Femur (tissue), 1 donor: ENCODE measurements at regions not wholly inside any gene's neighbourhood (a gene's known extent, or its start where the extent isn't known, plus 50 kb on each side); places are given as distances from the start of the nearest gene placed in this dataset.
A peak's percentile ranks its signal among the peaks of the same experiment; 100 is the strongest.

Experiments
- DNase-seq: peaks from one replicate; pipeline ENCODE4 v3.0.0-alpha.2; 2017

DNA sequence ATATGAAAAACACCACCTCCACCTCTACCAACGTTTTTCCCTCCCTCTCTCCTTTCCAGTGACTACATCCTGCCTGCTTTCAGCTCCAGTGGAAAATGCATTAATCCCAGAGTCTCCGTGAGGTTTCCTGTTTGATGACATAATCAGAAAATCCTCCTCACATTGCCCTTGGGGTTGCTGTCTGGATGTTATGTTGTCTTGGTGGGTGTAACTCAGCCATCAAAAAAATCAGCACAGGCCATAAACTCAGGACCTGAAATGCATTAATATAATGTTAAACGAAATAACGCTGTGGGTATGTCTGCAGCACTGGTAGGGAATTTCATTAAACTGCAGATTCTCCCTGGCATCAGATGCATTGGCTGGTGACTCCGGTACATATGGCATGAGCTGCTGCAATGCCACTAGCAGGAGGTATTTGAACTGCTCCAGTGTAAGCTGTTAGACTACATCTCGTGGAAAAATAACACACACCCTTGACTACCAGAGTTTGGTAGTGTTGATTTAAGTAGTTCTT lies 297.8 kb downstream of the PRL start:
- peak; percentile 64 for DNase-seq

DNA sequence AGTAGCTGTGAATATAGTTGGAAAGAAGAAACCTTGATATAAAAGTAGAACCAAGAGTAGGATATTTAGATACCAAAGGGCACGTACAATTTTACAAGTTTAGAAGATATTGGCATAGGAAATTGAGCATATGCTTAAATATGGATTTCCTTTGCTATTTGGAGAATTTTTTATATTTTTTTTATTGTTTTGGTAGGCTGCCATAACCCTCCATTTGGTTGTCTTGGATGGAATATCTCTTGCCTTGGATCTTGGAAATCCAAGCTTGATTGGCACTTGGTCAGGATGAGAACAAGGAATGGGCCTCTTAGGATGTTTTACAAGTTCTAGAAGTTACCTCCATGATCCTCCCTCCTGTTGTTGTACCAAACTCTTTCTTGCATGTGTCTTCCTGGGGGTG lies 297.1 kb downstream of the PRL start:
- no peak for DNase-seq

DNA sequence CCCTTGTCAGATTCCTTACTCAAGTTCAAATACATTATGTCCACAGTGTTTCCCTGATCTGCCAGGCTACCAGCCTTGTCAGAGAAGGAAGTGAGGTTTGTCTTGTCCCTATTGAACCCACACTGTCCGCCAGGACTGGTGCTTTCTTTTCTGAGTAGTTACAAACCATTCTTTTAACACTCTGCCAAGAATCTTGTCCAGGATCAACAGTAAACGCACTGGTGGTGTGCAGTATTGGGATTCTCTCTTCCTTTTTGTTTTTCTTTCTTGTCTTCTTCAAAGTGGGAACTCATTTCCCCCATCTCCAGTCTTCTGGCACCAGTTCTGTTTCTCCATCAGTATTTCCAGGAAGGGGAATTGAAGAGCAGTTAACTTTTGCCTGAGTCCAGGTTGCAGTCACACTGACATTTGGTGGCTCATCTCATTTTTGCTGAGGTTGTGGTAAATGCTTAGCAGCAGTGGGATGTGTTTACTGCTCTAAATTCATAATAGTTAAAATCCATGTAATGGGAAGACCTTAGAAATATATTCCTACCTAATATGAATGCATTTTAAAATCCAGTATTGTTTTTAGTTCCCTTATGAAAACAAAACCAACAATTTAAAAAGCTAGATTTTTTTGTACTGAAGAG lies 295.3 kb downstream of the PRL start:
- DNase-seq, result peak; percentile 38

DNA sequence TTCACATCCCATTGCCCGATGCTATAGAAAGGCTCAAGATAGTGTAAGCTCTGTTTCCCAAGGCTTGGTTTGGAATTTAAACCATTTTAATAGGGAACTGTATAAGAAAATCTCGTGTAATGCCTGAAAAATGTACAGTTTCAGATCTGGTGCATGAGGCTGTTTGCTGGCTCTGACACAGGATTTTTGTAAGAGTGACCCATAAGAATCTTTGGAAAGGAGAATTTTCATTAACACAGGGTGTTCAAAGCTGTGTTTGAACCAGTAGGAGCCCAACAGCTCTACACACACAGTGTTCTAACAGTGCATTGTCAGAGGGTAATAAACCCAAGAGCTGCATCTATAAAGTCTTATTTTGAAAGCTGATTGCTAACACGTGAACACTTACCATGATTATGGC lies 293.5 kb downstream of the PRL start:
- no peak for DNase-seq

DNA sequence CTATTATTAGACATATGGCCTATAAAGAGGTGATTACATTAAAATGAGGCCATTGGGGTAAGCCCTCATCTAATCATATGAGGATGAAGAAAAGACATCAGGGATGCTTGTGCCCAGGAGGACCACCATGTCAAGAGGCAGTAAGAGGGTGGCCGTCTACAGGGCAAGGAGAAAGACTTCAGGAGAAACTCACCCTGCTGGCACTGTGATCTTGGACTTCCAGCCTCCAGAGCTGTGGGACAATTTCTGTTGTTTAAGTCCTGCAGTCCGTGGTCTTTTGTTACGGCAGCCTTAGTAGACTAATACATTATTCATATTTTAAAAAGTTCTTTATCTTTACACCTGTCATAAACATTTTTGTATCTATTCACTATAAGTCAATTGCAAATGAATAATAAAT lies 290.0 kb downstream of the PRL start:
- DNase-seq, result no peak

DNA sequence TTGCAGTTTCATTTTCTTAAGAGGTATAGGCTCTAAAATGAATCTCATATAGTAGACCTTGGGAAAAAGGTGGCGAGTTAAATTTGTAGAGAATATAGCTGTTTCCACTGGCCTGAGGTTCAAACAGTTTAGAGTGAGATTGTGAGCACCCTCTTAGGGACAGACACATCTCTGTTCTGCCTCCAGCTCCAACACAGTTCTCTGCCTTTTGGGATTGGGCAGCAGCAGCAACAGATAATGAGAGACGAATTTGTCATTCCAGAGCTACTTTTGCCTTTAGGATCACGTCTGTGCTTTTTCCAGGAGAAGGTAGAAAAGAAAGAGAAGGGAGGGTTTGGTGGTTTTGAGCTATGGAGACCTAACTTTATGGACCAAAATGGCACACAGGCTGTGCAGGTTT lies 289.4 kb downstream of the PRL start:
- no peak for DNase-seq

DNA sequence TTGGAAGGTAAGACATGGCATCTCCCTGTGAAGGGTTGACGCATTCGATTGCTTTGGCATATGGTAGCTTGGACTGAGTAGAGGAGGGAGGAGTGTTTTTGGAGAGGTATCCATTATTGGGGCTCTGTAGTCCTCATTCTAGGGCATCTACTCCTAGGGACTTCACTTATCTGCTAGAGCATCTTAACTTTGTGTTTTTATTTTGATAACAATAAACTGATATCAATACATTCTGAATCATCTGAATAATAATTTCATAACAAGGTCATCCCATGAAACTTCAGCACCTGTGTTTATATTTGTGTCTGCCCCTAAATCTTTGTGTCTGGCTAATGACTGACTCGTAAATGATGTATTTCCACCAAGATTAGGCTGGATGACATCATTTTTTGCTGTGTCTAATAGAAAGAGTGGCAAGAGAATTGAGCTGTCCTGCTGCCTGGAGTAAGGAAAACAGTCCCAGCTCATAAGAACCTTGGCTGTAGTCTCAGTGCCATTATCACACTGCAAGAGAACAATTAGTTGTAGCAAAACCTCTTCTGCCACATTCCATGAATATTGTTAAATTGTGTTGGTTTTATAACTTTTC lies 288.5 kb downstream of the PRL start:
- no peak for DNase-seq

DNA sequence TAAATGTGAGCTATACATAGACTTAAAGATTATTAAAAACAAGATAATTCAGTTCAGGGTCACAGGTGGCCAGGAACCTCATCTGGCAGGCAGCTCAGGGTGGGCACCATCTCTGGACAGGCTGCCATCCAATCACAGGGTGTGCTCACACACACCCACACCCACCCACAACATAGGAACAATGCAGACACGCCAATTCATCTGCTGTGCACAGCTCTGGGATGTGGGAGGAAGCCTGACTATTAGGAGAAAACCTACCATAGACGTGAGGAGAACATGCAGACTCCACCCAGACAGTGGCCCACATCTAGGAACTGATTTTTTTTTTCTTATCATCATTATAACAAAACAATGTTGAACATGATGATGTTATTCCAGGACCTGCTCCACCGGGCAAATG lies 286.7 kb downstream of the PRL start:
- no peak for DNase-seq

DNA sequence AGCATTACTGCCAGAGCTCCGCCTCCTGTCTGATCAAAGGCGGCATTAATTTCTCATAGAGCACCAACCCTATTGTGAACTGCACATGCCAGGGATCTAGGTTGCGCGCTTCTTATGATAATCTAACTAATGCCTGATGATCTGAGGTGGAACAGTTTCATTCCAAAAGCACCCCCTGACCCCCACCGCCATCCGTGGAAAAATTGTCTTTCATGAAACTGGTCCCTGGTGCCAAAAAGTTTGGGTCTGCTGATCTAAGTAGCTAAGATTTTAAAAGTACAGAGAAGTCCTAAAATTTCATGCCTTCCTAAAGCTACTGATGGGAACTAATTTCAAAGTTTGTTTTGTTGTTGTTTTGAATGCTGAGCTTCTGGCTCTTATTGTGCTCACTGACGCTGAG lies 281.6 kb downstream of the PRL start:
- DNase-seq, result no peak

DNA sequence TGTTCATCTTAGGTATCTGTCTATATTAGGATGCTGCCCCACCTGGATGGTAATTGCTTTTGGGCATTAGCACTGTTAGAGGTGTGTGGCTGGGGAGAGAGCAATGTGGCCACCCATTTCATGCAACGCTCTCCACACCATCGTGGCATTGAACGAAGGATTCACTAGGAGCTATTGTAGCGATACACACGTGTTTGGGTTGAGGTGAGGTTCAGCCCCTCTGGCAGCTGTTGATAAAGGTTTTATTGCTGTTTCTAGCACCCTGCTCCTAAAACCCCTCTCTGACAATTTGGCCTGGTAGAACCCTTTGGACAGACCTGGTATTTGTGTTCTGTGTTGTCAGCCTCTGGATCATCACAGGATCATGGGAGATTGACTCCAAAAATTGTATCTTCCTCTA lies 280.9 kb downstream of the PRL start:
- no peak for DNase-seq

DNA sequence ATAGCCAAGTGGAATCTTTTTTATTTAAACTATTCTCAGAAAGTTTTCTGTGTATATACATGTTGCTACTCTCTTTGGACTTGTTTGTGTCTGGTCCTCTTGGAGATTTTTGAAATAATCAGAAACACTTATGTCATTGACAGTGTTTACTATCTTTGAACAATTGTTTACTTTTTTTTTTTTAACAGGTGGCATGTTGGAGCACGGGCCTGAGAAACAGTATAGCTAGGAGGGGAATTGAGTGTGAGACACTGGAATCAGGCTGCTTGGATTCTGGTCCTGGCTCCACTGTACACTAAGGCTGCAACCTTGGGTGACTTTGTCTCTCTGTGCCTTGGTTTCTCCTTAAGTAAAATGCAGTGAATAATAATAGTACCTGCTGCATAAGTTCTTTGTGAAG lies 279.6 kb downstream of the PRL start:
- DNase-seq, result no peak

DNA sequence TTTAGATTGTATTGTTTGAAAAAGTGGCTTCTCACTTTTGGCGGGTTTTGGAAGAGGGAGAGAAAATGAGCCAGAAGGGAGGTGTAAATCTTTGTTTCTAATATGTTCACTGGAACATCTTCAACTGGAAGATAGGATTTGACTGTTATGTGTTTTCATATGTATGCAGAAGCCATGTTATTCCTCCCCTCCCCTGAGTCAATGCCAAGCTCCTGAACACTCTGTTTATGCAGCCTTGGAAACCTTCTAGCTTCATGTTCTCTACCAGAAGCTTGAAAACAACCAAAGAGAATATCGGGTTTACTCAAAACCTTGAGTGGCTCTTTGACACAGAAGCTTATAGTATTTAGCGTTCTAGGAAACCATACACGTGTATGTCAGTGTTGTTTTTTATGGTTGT lies 279.1 kb downstream of the PRL start:
- no peak for DNase-seq

DNA sequence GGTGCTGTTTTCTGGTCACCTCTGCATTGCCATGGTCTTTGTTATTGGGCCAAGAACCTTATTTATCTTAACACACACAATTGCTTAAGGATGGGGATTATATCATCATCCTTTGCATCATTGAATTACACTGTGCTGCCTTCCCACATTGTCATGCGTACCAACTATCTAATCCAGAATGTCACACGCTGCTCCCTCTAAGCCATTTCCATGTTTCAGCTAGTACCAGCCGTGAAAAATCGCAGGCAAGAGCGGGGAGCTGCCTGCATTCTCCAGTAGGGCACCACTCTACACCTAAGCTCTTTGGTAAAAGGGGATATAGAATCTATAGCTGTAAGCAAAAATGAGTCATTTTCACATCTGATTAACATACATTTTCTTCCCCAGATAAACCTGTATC lies 277.0 kb downstream of the PRL start:
- DNase-seq, result no peak

DNA sequence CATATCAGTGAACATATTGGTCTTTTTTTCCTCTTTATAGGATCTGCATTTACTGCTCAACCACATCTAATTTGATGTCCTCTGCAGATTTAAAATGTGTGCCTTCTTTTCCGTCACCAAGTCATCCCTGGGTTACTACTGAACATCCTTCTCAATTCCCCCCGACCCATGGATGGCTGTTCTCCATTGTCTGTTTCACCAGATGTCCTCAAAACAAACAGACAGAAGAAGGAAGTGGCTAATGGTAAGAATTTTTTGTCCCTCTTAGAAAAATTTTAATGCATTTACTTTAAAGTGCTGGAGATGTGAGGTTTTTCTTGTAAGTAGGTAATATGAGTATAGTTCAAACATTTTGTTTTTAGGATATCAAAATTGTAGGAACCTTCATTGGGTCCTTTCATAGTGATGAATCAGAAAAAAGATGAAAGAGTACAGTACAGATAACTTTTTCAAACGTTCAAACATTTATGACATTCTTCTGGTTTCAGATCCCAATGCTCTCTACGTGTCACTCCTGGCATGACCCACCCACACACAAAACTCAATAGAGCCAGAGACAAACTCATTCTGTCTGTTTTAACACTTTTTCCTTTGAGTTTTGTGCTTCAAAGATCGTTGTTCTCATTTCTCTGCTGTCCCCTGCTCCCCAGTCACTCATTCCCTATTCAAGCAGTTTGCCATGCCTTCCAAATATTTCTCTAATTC lies 276.4 kb downstream of the PRL start:
- no peak for DNase-seq

DNA sequence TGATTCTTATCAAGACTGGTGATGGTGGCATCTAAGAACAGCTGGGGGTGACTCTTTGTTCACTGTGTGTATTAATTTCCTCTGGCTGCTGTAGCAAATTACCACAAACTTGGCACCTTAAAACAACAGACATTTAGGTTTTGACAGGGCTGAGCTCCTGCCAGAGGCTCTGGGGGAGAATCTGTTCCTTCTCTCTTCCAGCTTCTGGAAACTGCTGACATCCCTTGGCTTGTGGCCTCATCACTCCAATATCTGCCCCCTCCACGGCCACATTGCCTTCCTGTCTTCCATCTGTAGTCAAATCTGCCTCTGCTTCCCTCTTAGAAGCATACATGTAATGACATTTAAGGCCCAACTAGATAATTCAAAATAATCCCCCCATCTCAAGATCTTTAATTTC lies 274.9 kb downstream of the PRL start:
- DNase-seq, result no peak

DNA sequence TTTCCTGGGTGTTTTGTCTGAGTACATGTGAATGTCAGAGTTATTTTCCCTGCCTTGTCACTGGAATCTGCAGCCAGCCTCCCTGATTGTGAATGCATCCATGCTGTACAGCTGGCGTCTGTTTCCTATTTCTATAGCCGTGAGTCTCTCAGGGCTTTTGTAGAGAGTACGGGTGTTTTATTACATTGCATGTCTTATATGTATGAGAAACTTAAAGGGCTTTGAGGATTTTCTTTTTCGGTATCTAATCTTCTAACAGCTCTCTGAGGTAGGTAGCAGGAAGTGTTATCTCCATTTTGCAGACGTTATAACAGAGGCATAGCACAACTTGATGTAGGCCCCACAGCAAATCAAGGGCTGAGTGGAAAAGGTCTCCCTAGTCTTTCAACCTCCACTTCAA lies 272.9 kb downstream of the PRL start:
- DNase-seq, result peak; percentile 25

DNA sequence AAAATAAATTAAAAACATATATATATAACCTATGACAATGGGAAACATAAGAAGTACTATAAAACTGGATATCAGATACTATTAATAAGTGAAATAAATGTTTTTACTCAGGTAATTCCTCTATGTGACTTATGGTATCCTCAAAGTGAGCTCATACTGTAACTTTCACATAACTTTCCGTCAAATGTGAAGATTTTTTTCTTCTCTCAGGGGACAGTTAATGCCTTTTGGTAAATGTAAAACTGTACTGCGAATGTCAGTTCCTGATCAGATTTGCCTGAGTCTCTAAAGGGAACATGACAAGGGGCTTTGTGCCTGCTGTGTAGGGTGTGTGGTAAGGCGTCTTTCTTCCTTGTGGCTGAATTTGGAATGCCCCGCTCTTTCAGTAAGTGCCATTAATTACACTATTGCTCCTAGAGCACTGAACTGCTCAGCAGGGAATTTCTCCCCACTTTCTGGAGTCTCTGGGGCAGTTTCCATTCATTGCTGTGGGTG lies 271.8 kb downstream of the PRL start:
- DNase-seq, result no peak

DNA sequence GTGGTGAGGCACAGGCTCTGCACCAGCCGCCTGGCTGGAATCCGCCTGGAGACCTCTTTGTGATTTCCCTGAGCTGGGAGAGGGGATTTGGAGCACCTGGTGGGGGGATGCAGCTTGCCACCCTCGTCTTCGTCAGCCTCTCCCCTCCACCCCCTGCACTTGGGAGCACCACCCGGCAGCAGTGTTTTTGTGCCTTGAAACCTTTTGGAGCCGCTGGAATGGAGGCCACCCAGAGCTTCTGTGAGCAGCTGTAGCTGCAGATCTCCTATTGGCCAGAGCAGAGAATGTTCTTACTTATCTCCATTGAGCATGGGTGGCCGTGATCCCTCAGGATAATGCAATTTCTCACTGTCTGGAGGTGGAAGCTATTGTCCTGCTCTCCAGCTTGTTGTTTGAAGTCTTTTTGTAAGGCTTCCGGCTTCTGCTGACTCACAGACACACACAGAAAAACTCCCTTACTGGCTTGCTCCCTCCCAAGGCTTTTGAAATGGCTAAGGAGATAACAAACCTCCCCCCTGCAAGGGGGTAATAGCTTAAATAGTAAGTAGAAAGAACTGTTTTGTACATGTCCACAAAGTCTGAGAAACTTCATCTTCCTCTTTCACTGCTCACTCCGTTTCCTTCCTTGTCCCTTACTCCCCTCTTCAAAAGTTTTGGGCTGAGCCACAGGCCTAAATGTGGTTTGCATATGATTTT lies 271.2 kb downstream of the PRL start:
- DNase-seq, result peak; percentile 53

DNA sequence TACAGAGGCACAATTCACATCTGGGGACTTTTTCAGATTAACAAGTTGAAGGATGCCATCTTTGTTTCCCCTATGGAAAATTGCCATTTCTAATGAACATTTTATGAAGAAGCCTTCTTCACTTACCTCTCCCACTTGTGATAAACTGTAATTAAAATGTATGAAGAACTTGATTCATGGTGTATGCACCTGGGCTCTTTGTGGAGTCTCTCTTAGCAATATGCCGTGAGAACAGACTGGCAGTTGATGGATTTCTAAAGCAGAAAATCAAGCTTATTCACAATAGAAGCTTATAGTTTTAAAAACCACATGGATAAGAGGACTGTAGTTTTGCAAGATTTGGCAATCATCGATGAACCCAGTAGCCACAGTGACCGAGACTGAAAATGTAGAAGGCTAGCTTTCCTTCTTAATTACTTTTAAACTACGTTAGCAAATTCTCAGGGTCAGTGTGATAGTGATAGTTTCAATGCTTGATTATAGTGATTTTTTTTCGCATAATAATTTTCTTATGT lies 270.6 kb downstream of the PRL start:
- no peak for DNase-seq

DNA sequence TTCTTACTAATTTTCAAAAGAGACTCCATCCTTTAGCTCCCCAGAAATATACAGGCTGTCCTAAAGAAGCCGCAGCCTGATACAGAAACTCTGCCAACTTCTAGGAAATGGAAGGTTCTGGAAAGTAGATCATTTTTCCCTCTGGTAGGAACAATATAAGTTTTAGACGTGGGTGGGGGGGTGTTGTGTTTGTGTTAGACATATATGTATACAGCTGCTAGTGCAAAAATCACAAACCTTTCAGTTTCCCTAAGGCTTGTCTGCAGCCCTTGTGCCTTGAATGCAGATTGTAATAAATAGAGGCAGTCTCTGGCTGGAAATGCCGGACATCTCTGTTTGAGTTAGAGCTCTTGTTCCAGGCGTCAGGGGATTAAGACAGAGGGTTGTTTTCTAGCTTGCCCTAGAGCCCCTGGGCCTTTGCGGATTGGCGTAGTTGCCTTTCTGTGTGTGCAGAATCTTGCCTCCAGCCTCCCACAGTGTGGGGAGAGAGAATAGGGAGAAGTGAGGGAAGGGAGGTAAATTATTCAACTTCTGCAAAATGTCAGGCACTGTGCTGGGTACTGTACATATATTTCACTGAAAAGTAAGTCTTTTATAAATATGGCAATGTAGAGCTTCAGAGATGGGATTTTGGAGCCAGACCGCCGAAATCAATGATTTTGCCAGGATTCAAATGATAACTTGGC lies 269.7 kb downstream of the PRL start:
- DNase-seq, result no peak

DNA sequence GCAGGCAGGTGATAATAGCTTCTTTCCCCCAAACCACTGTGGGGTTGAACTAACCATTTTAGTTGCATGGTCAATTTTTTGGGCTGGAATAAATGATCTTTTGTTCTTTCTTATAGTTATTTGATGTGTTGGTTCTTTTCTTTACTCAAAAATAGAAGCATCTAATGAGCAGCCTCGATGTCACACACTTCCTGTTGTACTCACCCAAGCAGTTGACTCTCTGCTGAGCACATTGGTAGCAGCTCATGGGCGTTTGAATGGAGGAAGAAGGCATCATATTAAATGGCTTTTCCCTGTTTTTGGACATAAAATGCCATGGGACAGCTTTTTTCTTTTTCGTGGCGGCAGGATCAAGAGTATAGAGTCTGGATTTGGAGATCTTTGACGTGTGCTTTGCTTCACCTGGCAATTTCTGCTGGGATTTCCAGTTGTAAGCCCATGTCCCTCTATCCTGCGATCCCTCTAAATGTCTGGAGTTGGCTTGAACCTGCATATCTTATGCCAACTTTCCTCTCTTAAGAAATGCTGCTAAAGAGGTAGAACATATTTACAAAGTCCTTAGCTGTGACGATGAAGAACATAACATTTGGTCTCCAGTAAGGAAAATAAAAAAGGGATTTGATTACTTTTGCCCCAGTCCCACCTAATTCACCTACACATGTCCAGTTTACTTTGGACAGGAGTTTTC lies 268.3 kb downstream of the PRL start:
- no peak for DNase-seq

DNA sequence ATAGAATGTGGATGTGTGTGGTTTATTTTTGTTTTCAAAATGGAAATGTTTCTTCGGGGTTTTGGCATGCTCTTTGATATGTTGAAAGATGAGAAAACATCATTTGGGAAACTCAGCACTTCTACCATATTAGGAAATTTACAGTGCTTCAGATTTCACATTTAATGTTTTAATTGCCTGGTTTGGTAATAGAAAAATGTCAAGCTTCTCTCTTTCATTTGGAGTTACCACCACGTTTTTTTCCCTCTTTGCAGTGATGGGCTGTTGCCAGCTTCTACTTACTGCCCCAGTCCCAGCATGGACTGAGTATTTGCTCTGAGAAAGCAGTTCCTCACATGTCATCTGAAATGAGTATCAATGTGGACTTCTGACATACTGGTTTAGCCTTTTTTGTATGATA lies 267.7 kb downstream of the PRL start:
- DNase-seq, result no peak
